Left renal pelvis (tissue), 4 donors: ENCODE measurements at regions not wholly inside any gene's neighbourhood (a gene's known extent, or its start where the extent isn't known, plus 50 kb on each side); places are given as distances from the start of the nearest gene placed in this dataset.
"Not testable (repeated sequence)": the region's sequence is repeated elsewhere in the genome, so short reads cannot be mapped to it uniquely, and the experiment has no call there.

ENCODE experiments used
- DNase-seq, 4 donors: peaks; one replicate each; pipeline ENCODE4 v3.0.0-alpha.2; 2013; ENCODE audit warnings: low read depth in 4 of 4, low spot score in 3 of 4

GRCh38 chr9:115689331-115689730, 464.3 kb upstream of the PAPPA start:
- no peak for DNase-seq

GRCh38 chr9:115690786-115691496, 462.6 kb upstream of the PAPPA start:
- no peak for DNase-seq

GRCh38 chr9:115691693-115692092, 461.9 kb upstream of the PAPPA start:
- DNase-seq = no peak

- DNase-seq = not testable (repeated sequence)
Measured at GRCh38 chr9:115692868-115693267, 460.7 kb upstream of the PAPPA start.

- no peak for DNase-seq
Measured at GRCh38 chr9:115694014-115694413, 459.6 kb upstream of the PAPPA start.

- no peak for DNase-seq
Measured at GRCh38 chr9:115694991-115695390, 458.6 kb upstream of the PAPPA start.

- no peak for DNase-seq
Measured at GRCh38 chr9:115712981-115713380, 440.6 kb upstream of the PAPPA start.

- DNase-seq = no peak
Measured at GRCh38 chr9:115715666-115716065, 437.9 kb upstream of the PAPPA start.

- no peak for DNase-seq
Measured at GRCh38 chr9:115717298-115717697, 436.3 kb upstream of the PAPPA start.

GRCh38 chr9:115717711-115718173, 435.8 kb upstream of the PAPPA start:
- no peak for DNase-seq

GRCh38 chr9:115730396-115730795, 423.2 kb upstream of the PAPPA start:
- DNase-seq = no peak

- no peak for DNase-seq
Measured at GRCh38 chr9:115730845-115731244, 422.7 kb upstream of the PAPPA start.

- DNase-seq = no peak
Measured at GRCh38 chr9:115733318-115734110, 420.1 kb upstream of the PAPPA start.

GRCh38 chr9:115739096-115739875, 414.3 kb upstream of the PAPPA start:
- no peak for DNase-seq

GRCh38 chr9:115740986-115741385, 412.6 kb upstream of the PAPPA start:
- no peak for DNase-seq

- no peak for DNase-seq
Measured at GRCh38 chr9:115743709-115744605, 409.6 kb upstream of the PAPPA start.

- no peak for DNase-seq
Measured at GRCh38 chr9:115746496-115746895, 407.1 kb upstream of the PAPPA start.

GRCh38 chr9:115747731-115748130, 405.9 kb upstream of the PAPPA start:
- DNase-seq = no peak

- DNase-seq = no peak
Measured at GRCh38 chr9:115756736-115757135, 396.9 kb upstream of the PAPPA start.

- no peak for DNase-seq
Measured at GRCh38 chr9:115757461-115757860, 396.1 kb upstream of the PAPPA start.
